SK-MEL-5 (cell line): ENCODE measurements at regions not wholly inside any gene's neighbourhood (a gene's known extent, or its start where the extent isn't known, plus 50 kb on each side); places are given as distances from the start of the nearest gene placed in this dataset.

Experiments
- DNase-seq: peaks from one replicate; pipeline ENCODE4 v3.0.0-alpha.2; 2016; ENCODE audit warnings: low read depth, low spot score
- in situ Hi-C: cut with HindIII; loops from 2 replicates; pipeline ENCODE4 v1.10.0; 2016; ENCODE audit warnings: low sequenced_read_pairs, high pct_unique_total_duplicates, low pct_unique_long_range_greater_than_20kb

- DNase-seq: no peak
- in situ Hi-C loops: no loop called here
Measured at GRCh38 chr4:89570931-89571330, 263.3 kb upstream of the GPRIN3 start.

GRCh38 chr4:89567936-89568335 is 260.3 kb upstream of the GPRIN3 start:
- in situ Hi-C loops: no loop called here
- no peak for DNase-seq

- no peak for DNase-seq
- in situ Hi-C loops: no loop called here
Measured at GRCh38 chr4:89563431-89563830, 255.8 kb upstream of the GPRIN3 start.

- in situ Hi-C loops: no loop called here
- DNase-seq: no peak
Measured at GRCh38 chr4:89562746-89563145, 255.1 kb upstream of the GPRIN3 start.

GRCh38 chr4:89561048-89561447 is 253.4 kb upstream of the GPRIN3 start:
- DNase-seq: no peak
- in situ Hi-C loops: no loop called here

GRCh38 chr4:89558147-89558546 is 250.5 kb upstream of the GPRIN3 start:
- DNase-seq: peak; percentile 65

GRCh38 chr4:89556601-89557305 is 249.2 kb upstream of the GPRIN3 start:
- no peak for DNase-seq
- in situ Hi-C loops: no loop called here

More at GRCh38 chr4:89558147-89558546, 250.5 kb upstream of the GPRIN3 start:
- in situ Hi-C loops: no loop called here

- in situ Hi-C loops: no loop called here
- no peak for DNase-seq
Measured at GRCh38 chr4:89551191-89551590, 243.6 kb upstream of the GPRIN3 start.

- DNase-seq: no peak
- in situ Hi-C loops: no loop called here
Measured at GRCh38 chr4:89549907-89550306, 242.3 kb upstream of the GPRIN3 start.

- in situ Hi-C loops: no loop called here
- no peak for DNase-seq
Measured at GRCh38 chr4:89545315-89545714, 237.7 kb upstream of the GPRIN3 start.

GRCh38 chr4:89541998-89542397 is 234.4 kb upstream of the GPRIN3 start:
- in situ Hi-C loops: no loop called here
- DNase-seq: no peak

GRCh38 chr4:89539797-89540711 is 232.5 kb upstream of the GPRIN3 start:
- no peak for DNase-seq
- in situ Hi-C loops: no loop called here

GRCh38 chr4:89539374-89539773 is 231.8 kb upstream of the GPRIN3 start:
- DNase-seq: peak; percentile 48
- in situ Hi-C loops: no loop called here

- in situ Hi-C loops: no loop called here
- no peak for DNase-seq
Measured at GRCh38 chr4:89538886-89539285, 231.3 kb upstream of the GPRIN3 start.

- in situ Hi-C loops: no loop called here
- no peak for DNase-seq
Measured at GRCh38 chr4:89538171-89538570, 230.6 kb upstream of the GPRIN3 start.

GRCh38 chr4:89537281-89537680 is 229.7 kb upstream of the GPRIN3 start:
- no peak for DNase-seq
- in situ Hi-C loops: no loop called here

GRCh38 chr4:89535251-89535650 is 227.7 kb upstream of the GPRIN3 start:
- no peak for DNase-seq
- in situ Hi-C loops: no loop called here

GRCh38 chr4:89534356-89534755 is 226.8 kb upstream of the GPRIN3 start:
- in situ Hi-C loops: no loop called here
- DNase-seq: no peak
